IPS-11a (cell line): ENCODE measurements at regions not wholly inside any gene's neighbourhood (a gene's known extent, or its start where the extent isn't known, plus 50 kb on each side); places are given as distances from the start of the nearest gene placed in this dataset.

Experiments
- H3K4me3 ChIP-seq: one replicate; pipeline ENCODE4 v1.5.1; 2013; ENCODE audit warnings: low read depth, low read length, control low read depth

DNA sequence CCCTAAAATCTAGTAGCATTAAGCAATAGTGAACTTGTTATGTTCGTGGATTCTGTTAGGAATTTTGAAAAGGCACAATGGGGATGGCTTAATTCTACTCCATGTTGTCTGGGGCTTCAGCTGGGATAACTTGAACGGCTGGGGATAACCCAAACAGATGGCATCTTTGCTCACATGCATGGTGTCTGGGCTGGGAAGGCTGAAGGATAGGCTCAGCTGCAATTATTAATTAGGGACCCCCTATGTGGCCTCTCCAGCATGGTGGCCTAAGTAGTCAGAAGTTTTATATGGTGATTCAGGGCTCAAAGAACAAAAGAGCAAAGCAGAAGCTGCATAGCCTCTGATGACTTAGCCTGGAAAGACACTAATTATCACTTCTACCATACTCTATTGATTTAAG lies 551.1 kb downstream of the PSAT1 start:
- H3K4me3 ChIP-seq = no peak overlapping the region

- H3K4me3 ChIP-seq = no peak overlapping the region
Measured at GRCh38 chr9:78856144-78856543, 559.2 kb downstream of the PSAT1 start.

GRCh38 chr9:78856781-78857180 lies 559.9 kb downstream of the PSAT1 start:
- no peak overlapping the region for H3K4me3 ChIP-seq

DNA sequence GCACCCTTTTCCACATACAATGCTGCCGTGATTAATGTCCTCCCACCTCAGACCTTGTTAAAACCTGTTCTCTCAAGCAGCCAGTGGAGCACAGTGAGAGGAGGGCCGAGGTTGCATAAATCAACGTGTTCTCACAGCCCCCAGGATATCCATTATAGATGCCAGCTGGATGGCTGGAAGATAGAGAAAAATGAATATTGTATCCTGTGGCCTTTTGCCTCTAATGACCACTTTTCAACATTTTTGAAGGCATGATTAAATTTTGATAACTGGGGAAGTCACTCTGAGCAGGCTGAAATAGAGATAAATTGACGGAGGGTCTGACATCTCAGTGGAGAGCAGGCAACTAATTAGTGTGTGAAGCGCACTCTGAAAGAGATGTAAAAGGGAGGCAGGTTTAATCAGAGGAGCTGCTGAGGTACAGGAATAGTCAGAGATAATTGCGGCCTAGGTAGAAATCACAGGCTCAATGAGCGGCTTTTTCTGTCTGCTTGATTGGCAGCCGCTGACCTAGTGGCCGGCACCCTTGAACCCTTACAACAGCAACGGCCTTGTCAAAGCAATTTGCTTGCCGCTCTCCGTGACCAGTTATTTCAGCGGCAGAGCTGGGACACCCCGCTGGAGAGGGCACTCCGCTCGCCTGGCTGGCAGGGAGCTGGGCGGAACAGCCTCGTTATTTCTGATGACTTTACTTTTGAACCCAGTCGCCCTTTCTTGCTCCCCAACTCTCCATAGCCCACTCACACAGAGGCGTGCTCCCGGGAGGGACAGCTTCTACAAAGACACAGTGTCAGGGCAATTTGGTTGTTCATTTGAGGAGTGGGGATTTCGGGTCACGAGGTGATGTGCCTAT lies 560.7 kb downstream of the PSAT1 start:
- no peak overlapping the region for H3K4me3 ChIP-seq

GRCh38 chr9:78858266-78858665 lies 561.3 kb downstream of the PSAT1 start:
- no peak overlapping the region for H3K4me3 ChIP-seq

DNA sequence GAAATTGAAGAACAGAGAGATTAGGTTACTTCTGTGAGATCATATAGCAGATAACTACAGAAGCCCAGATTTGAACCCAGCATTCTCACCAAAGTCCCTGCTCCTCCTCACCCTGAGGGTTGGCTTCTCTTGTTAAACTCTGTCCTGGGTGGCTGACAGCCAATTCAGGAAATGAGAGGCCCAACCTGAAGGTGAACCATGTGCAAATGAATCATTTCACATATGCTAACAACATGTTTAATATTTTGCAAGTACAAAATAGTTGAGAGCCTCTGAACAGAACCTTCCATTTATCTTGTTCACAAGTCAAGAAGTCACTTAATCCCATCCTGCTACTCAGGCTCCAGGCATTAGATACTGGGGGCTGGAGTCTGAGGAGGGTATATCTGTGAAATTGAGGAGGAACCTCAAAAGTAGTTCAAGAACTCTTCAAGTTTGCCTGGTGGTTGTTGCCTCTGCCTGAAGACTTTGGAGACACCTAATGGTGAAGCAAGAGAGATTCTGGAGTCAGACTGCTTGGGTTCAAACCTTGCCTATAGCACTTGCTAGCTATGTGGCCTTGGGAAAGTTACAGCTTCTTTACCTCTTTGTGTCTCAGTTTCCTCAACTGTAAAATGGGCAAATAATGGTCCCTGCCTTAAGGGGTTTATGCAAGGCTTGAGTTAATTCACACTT lies 564.0 kb downstream of the PSAT1 start:
- H3K4me3 ChIP-seq = no peak overlapping the region

- H3K4me3 ChIP-seq = no peak overlapping the region
Measured at GRCh38 chr9:78863531-78863930, 566.6 kb downstream of the PSAT1 start.

DNA sequence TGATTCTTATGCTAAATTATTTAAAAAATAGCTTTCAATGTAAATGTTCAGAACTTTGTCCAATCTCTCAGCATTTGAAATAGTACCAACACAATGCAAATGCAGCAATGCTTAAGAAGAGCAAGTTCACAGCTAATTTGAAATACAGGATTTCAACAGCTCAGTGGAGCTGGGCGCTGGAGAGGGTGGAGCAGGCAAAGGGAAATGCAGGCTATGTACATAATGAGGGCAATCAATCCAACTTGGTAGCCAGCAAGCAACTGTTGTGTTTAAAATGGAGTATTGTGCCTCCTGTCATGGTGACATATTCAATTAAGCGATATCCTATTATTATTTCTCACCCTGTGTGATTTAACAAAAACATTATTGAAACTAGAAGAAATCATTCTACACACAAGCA lies 568.8 kb downstream of the PSAT1 start:
- no peak overlapping the region for H3K4me3 ChIP-seq

DNA sequence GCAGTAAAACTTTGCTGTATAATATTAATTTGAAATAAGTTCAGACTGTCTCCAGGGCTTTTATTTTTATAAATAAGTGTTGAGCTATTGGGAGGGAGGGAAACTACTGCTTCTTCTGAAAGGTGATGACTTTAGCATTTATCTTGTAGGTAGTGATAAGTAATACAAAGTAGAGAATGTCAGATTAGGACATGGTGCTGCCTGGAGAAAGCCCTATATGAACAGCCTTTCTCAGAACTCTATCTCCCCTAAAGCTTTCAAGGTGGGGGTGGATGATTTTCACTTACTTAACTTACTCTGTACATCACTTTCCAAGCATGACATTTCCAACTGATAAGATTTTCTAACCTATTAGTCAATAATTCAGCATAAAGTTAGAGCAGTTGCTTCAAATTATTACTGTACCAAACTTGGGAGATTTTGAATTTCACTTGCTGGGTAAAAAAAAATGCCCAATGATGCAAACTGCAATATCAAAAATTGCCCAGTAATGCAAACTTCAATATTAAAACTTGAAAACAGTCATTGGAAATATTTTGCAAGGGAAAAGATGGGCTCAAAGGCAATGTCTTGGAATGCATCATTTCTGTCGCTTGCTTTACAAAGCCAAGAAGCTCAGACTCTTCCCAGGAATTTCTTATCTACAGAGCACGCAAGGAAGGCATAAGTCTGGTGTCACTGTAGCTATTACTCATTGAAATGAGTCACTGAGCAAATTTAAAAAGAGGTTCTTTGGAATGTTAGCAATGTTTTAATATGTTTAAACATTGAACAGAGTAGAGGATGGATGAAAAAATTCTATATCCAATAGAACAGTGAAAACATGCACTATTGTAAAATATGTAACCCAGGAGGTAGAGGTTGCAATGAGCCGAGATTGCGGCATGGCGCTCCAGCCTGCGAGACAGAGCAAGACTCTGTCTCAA lies 569.5 kb downstream of the PSAT1 start:
- no peak overlapping the region for H3K4me3 ChIP-seq

DNA sequence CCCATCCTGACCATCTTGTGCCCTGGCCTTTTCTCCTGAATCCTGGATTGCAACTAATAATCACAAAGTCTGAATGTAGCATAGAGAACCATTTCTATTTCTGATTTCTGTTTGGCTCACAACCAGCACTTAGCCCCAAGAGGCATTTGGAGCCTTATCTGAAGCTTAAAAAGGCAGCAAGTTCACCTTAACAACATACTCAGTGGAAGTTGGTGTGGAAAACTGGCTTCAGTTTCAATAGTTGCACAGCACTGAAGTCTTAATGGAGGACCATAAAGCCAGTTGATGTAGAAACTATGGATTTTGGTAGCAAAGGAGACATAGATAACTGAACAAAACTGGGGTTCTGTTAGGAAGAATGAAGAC lies 574.1 kb downstream of the PSAT1 start:
- H3K4me3 ChIP-seq = no peak overlapping the region

- no peak overlapping the region for H3K4me3 ChIP-seq
Measured at GRCh38 chr9:78871452-78872331, 574.8 kb downstream of the PSAT1 start.

DNA sequence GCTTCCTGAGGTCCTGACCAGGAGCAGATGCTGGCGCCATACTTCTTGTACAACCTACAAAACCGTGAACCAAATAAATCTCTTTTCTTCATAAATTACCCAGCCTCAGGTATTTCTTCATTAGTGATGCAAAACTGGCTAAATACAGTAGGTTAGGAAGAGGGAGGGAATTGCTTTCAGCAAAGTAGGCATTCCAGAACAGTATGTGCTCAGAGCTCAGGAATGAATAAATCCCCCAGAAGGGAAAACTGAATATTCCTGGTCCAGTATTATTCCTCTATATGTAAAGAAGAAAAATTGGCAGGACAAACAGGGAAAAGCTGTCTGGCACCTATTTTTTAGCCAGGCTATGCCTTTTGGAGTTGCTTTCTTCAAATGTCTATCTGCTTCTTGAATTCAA lies 577.1 kb downstream of the PSAT1 start:
- no peak overlapping the region for H3K4me3 ChIP-seq

- no peak overlapping the region for H3K4me3 ChIP-seq
Measured at GRCh38 chr9:78879324-78880100, 582.6 kb downstream of the PSAT1 start.

DNA sequence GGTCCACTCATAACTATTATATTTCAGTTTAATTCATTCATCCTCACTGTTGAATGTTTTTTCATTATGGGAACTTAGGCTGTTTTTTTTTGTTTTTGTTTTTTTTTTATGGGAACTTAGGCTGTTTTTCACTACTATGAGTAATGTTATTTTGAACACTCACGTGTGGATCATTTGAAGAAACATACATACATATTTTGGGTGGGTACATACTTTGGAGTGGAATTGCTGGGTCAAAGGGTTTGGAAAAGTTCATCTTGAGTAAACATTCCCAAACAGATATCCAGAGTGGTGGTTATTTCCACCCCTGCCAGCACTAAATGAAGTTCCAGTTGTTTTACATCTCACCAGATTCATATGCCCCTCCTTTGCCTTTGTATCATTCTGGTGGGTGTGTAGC lies 584.4 kb downstream of the PSAT1 start:
- H3K4me3 ChIP-seq = no peak overlapping the region

GRCh38 chr9:78882481-78882880 lies 585.6 kb downstream of the PSAT1 start:
- no peak overlapping the region for H3K4me3 ChIP-seq

DNA sequence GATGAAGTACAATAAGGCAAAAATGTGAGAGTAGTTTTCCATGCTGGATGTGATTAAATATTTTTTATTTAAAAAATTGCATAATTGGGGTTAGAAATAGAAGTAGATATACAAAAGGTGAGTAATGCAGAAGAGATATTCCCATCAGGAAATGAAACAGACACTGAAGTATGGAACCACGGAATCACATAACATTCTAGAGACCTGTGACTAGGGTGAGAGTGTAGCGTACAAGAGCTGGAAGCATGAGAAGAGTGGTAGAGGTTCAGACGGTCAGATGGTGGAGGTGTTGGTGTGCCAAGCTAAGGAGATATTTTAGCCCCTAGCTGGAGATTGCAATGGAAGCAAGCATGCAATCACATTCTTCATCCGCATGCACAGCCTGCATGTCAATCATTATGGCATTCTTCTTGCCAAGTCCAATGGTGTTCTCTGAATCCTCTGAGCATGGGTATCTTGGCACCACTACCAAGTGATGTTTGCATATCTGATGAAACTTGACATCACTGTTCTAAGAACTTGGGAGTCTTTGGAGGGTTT lies 587.8 kb downstream of the PSAT1 start:
- H3K4me3 ChIP-seq = no peak overlapping the region

DNA sequence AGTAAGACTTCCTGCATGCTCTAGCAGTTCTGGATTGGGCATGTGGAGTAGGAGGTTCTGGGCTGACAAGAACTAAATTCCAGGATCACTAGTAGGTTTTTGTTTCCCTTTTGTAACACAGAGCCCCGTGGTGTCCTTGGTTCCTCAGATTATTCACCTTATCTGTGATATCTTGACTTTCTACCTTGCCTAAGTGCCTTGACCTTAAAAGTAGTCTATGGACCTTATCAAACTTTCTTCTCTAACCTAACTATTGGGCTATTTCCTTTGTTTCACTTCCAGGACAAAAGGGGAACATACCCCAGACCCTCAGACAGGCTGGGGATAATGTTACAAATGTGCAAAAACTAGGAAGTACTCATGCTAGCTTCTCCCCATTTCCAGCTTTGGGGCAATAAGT lies 595.3 kb downstream of the PSAT1 start:
- no peak overlapping the region for H3K4me3 ChIP-seq

DNA sequence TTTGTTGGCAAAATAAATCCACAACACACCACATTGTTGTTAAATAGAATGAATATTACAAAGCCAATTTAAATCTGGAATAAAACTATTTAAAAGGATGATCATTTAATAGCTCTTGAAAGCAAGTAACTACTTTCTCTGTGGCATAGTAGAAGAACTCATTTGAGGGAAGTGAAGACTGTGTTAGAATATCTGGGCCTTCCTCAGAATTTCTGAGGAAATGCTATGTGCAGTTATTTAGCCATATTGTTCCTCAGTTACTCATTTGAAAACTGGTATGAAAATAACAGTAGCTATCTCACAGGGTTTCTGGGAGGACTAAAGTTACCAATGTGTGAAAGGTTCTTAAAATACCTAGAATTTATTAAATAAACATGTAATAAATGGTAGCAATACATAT lies 595.8 kb downstream of the PSAT1 start:
- H3K4me3 ChIP-seq = no peak overlapping the region

GRCh38 chr9:78893774-78894401 lies 597.0 kb downstream of the PSAT1 start:
- H3K4me3 ChIP-seq = no peak overlapping the region
